DMS 273 (cell line): ENCODE measurements at regions not wholly inside any gene's neighbourhood (a gene's known extent, or its start where the extent isn't known, plus 50 kb on each side); places are given as distances from the start of the nearest gene placed in this dataset.

Experiments
- DNase-seq: peaks from one replicate; lab custom pipeline; 2025; ENCODE audit not compliant: unreplicated experiment; lab: John Stamatoyannopoulos, UW

GRCh38 chr11:27907530-27907929, 200.4 kb downstream of the KIF18A start:
- no peak for DNase-seq

- DNase-seq = no peak
Measured at GRCh38 chr11:27907091-27907490, 200.9 kb downstream of the KIF18A start.

GRCh38 chr11:27904358-27905055, 203.4 kb downstream of the KIF18A start:
- DNase-seq = no peak

GRCh38 chr11:27902981-27903624, 202.8 kb upstream of the BDNF start:
- DNase-seq = no peak

DNA sequence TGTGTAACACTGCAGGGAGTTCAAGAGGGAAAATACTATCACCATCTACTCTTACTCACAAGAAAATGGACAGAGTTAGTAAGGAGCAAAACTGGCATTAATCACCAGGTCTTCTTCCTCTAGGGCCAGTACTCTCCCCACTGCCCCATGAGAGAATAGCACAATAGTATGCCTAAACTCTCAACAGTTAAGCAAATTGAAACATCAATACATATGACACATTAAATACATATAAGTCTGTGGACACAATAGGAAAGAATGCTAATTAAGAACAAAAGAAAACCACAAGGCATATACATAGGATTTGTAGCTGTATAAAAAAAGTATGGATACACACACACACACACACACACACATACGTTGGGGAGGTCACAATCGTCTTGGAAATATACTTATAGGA, 197.9 kb upstream of the BDNF start:
- no peak for DNase-seq

- DNase-seq = no peak
Measured at GRCh38 chr11:27896096-27896495, 195.8 kb upstream of the BDNF start.

DNA sequence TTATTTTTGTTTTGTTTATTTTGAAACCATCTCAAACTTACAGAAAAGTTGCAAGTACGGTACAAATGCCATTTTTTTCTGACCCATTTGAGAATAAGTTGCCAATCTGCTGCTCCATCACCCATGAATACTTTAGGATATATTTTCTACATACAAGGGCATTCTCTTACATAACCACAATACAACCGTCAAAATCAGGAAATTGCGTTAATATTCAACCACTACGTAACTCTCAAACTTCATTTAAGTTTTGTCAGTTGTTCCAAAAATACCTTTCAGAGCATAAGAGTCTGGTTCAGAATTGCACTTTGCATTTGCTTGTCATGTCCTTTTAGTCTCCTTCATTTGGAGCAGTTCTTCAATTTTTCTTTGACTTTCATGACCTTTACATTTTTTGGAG, 194.3 kb upstream of the BDNF start:
- no peak for DNase-seq

GRCh38 chr11:27886857-27887256, 186.6 kb upstream of the BDNF start:
- DNase-seq = no peak

GRCh38 chr11:27882066-27882697, 181.9 kb upstream of the BDNF start:
- no peak for DNase-seq

- no peak for DNase-seq
Measured at GRCh38 chr11:27875831-27876775, 175.8 kb upstream of the BDNF start.

DNA sequence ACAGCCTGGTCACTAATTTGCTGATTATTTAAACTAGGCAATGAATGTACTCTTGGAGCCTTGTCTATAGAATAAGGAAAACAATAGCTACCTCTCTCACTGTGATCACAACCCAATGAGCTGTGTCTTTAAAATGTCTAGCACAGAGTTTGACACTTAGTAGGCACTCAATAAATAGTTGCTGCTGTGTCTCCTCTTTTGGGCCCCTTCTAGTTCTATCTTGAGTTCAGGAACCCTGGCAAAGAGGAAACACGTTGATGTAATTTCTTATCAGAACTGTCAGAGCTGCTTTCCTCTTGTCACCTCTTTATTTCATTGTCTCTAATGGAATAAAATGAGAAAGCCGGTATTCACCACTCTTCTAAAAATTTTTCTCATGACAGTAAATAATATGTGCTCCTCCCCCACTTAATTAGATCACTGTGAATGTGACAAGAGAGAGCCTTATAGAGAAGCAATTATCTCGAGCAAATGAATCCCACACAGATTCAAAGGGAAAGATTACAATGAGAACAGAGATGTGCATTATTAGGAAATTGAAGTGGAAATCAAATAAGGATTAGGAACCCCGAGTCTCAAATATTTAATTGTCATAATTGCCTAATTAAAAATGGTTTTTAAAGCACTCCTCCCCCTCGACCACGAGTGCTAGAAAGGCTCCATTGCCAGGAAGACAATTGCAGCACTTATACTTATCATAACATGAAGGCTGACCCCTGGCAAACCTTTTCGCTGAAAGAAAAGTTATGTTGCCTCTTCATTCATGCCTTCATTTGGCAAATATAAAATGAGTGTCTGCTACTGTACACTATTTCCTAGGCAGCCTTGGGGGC, 175.0 kb upstream of the BDNF start:
- no peak for DNase-seq

GRCh38 chr11:27873664-27874063, 173.4 kb upstream of the BDNF start:
- DNase-seq = no peak

DNA sequence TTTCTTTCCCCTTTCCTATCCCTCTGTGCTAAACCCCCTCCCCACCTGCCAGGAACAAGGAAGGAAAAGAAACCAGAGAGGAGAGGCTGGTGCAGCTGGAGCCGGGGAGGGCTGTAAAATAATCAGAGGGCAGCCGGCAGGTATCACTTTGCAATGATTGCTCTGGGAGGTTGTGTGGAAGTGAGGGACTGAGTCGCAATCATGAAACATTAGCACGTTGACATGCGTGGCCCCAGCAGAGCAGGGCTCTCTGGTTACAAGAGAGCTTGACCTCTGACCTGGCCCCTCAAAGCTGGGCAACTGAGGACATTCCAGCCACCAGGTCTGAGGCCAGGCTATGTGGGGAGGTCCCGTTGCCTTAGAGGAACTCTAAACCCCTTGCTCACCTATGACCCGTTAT, 170.8 kb upstream of the BDNF start:
- DNase-seq = no peak

GRCh38 chr11:27869701-27870100, 169.4 kb upstream of the BDNF start:
- no peak for DNase-seq

DNA sequence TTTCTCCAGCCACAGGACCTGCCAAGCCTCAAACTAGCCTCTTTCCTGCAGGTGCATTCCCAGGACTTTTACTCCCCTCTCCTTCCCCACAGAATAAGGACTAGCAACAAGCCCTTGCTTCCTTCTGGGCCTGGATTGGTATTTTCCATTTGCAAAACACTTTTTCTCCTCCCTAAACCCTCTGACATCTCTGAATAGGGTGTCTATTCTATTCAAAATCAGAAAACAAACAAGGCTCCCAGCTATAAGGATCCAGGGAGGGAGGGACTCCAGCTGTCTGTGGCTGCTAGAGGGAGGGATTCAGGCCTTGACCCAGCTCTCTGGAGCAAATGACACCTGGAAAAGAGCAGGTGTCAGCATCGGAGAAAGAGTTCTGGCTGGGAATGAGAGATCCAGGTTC, 168.5 kb upstream of the BDNF start:
- DNase-seq = no peak

DNA sequence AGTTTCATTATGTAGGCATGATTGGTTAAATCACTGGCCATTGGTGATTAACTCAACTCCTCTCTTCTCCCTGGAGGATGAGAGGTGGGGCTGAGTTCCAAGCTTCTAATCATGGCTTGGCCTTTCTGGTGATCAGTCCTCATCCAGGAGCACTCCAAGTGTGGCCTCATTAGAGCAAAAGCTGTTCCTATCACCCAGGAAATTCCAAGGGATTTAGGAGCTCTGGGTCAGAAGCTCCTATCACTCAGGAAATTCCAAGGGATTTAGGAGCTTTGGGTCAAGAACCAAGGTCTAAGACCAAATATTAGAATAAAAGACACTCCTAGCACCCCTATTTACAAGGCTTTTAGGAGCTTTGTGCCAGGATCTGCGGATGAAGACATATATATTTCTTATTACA, 168.0 kb upstream of the BDNF start:
- no peak for DNase-seq

DNA sequence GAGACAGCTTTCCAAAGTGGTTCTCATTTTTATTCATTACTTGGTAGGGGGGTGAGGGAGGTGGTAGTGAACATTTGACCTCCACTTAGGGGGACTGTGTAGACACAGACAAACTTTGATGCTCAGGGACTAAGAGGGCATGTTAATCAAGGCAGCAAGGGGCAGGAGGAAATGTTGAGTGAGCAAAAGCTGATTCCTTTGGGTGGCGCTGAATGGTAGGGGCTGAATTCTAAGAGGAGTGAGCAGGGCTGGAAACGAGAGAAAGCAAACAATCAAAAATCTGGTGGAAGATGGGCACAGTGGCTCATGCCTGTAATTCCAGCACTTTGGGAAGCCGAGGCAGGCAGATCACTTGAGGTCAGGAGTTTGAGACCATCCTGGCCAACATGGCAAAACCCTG, 164.8 kb upstream of the BDNF start:
- DNase-seq = no peak

- no peak for DNase-seq
Measured at GRCh38 chr11:27864611-27865010, 164.4 kb upstream of the BDNF start.

DNA sequence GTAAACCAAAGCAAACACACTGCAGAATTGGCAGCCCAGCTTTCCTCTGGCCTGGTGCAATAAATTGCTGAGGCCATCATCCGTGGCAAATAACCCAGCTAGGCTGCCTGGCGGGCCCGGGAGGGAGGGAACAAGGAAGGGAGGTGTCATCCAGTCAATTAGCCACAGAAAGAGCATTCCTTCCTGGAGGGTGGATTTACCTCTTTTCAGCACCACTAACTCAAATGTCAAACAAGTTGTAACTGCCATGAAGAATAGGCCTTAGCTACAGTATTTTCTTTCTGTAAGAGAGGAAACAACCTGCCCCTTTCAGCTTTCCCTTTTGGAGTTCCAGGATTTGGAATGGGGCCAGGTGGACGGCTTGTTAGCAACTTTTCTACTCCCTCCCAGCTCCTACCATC, 163.8 kb upstream of the BDNF start:
- DNase-seq = peak; percentile 6

- no peak for DNase-seq
Measured at GRCh38 chr11:27863637-27864036, 163.4 kb upstream of the BDNF start.
